GM23338 (cell line): ENCODE measurements at regions not wholly inside any gene's neighbourhood (a gene's known extent, or its start where the extent isn't known, plus 50 kb on each side); places are given as distances from the start of the nearest gene placed in this dataset.

Experiments used
- CREB1 ChIP-seq: fragments of 250-450 bp; sonication (Bioruptor Pico); IDR thresholded peaks from 2 replicates; pipeline ENCODE4 v1.5.0; 2020; ENCODE audit warnings: low read depth, mild to moderate bottlenecking, moderate library complexity
- CTCF ChIP-seq, 2 experiments: fragments of 200-600 bp in 1 of 2; sonication (generic) in 1 of 2; conservative IDR thresholded peaks; 2 replicates each; pipeline versions ENCODE4 v1.5.1 to v1.6.1; 2016 to 2017; ENCODE audit warnings: antibody characterized with exemption in 2 of 2, low read depth in 2 of 2, mild to moderate bottlenecking in 2 of 2, moderate library complexity in 1 of 2
- ETS1 ChIP-seq: IDR thresholded peaks from 2 replicates; pipeline ENCODE4 v1.6.1; 2016; ENCODE audit warnings: antibody characterized with exemption
- EZH2 ChIP-seq: fragments of 200-600 bp; sonication (generic); IDR thresholded peaks from one replicate; pipeline ENCODE4 v1.8.0; 2017; ENCODE audit warnings: antibody characterized with exemption, mild to moderate bottlenecking, low read depth; ENCODE audit not compliant: unreplicated experiment
- EZH2phosphoT487 ChIP-seq: fragments of 200-600 bp; sonication (generic); IDR thresholded peaks from one replicate; pipeline ENCODE4 v1.8.1; 2018; ENCODE audit warnings: antibody characterized with exemption; ENCODE audit not compliant: unreplicated experiment
- JUNB ChIP-seq: IDR thresholded peaks from one replicate; pipeline ENCODE4 v1.6.1; 2016; ENCODE audit warnings: antibody characterized with exemption; ENCODE audit not compliant: unreplicated experiment
- NANOG ChIP-seq: IDR thresholded peaks from 2 replicates; pipeline ENCODE4 v1.6.1; 2016; ENCODE audit warnings: antibody characterized with exemption, borderline replicate concordance
- POLR2AphosphoS5 ChIP-seq: IDR thresholded peaks from 2 replicates; pipeline ENCODE4 v1.6.1; 2016; ENCODE audit warnings: antibody characterized with exemption, low read depth
- REST ChIP-seq: IDR thresholded peaks from one replicate; pipeline ENCODE4 v1.6.1; 2018; ENCODE audit warnings: antibody characterized with exemption; ENCODE audit not compliant: unreplicated experiment
- STAT1 ChIP-seq: IDR thresholded peaks from one replicate; pipeline ENCODE4 v1.6.1; 2016; ENCODE audit warnings: antibody characterized with exemption; ENCODE audit not compliant: unreplicated experiment
- ZNF114 ChIP-seq: fragments of 250-450 bp; sonication (Bioruptor Pico); IDR thresholded peaks from 2 replicates; pipeline ENCODE4 v1.5.0; 2020; ENCODE audit warnings: mild to moderate bottlenecking, moderate library complexity
- ZNF331 ChIP-seq: fragments of 250-450 bp; sonication (Bioruptor Pico); IDR thresholded peaks from 2 replicates; pipeline ENCODE4 v1.5.0; 2020; ENCODE audit warnings: low read depth, mild to moderate bottlenecking, moderate library complexity
- ZNF462 ChIP-seq: fragments of 250-450 bp; sonication (Bioruptor Pico); IDR thresholded peaks from 2 replicates; pipeline ENCODE4 v1.5.0; 2020; ENCODE audit warnings: mild to moderate bottlenecking, moderate library complexity

GRCh38 chr6:11876934-11877433 is 98.4 kb upstream of the ADTRP start:
- TF ChIP-seq EZH2phosphoT487 (no peak), EZH2 (no peak), CREB1 (CRISPR knock-in tag) (no peak), CTCF (conservative IDR thresholded peaks at IDR 0.05; ENCODE audit: low read depth in 2 of 2) (no peak), POLR2AphosphoS5 (no peak), REST (no peak), ETS1 (no peak), JUNB (no peak), ZNF331 (CRISPR knock-in tag) (no peak), STAT1 (no peak), ZNF114 (CRISPR knock-in tag) (no peak), ZNF462 (CRISPR knock-in tag) (no peak), NANOG (no peak)
